ENCODE measurements at regions not wholly inside any gene's neighbourhood (a gene's known extent, or its start where the extent isn't known, plus 50 kb on each side); places are given as distances from the start of the nearest gene placed in this dataset.

DNA sequence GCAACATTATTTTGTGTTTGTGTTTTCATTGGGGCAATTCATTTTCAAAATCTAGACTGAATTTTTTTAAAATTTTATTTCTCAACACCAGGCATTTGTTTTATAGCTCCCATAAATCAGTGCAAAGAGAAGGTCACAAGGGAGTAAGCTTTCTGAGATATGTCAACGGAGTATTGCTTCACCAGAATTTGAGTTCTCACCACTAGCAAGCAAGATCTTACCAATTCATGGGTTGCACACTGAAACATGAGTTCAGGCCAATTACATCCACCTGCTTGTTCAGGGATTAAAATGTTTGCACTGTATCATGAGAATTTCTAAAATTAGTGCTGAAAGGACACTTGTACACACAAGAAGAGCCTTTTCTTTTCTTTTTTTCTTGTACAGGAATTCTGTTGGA, 121.9 kb downstream of the CAND1 start:
- no peak for TF ChIP-seq ZNF274 (IDR thresholded peaks at IDR 0.05; ENCODE audit: low read depth, low read length)
- no peak for TF ChIP-seq YY1 (IDR thresholded peaks at IDR 0.05; ENCODE audit: insufficient read depth, insufficient read length)
